Effector CD4-positive, alpha-beta T cell (primary cell): ENCODE measurements at regions not wholly inside any gene's neighbourhood (a gene's known extent, or its start where the extent isn't known, plus 50 kb on each side); places are given as distances from the start of the nearest gene placed in this dataset.

Source experiments
- DNase-seq: peaks from one replicate; pipeline ENCODE4 v3.0.0-alpha.2; 2020

- DNase-seq: no peak
These were observed 209.0 kb downstream of the LTN1 start for GRCh38 chr21:28783641-28784185.

- DNase-seq: no peak
These were observed 210.9 kb downstream of the LTN1 start for GRCh38 chr21:28781602-28782276.

- DNase-seq: no peak
These were observed 212.8 kb downstream of the LTN1 start for GRCh38 chr21:28779914-28780313.

- no peak for DNase-seq
These were observed 216.4 kb downstream of the LTN1 start for GRCh38 chr21:28776251-28776650.

- DNase-seq: no peak
These were observed 217.6 kb downstream of the LTN1 start for GRCh38 chr21:28775071-28775470.

- DNase-seq: no peak
These were observed 219.6 kb downstream of the LTN1 start for GRCh38 chr21:28773036-28773435.

- DNase-seq: no peak
These were observed 220.7 kb downstream of the LTN1 start for GRCh38 chr21:28771790-28772501.

GRCh38 chr21:28770867-28771661, 221.6 kb downstream of the LTN1 start:
- no peak for DNase-seq

GRCh38 chr21:28769683-28770082, 223.0 kb downstream of the LTN1 start:
- DNase-seq: no peak

GRCh38 chr21:28768753-28769152, 223.9 kb downstream of the LTN1 start:
- DNase-seq: no peak

GRCh38 chr21:28767523-28767922, 225.2 kb downstream of the LTN1 start:
- no peak for DNase-seq

GRCh38 chr21:28763809-28764418, 228.8 kb downstream of the LTN1 start:
- DNase-seq: no peak

GRCh38 chr21:28762357-28762735, 230.3 kb downstream of the LTN1 start:
- DNase-seq: no peak

GRCh38 chr21:28761674-28762356, 230.9 kb downstream of the LTN1 start:
- no peak for DNase-seq

GRCh38 chr21:28758883-28759242, 233.8 kb downstream of the LTN1 start:
- DNase-seq: no peak

GRCh38 chr21:28758042-28758882, 234.4 kb downstream of the LTN1 start:
- DNase-seq: no peak

- DNase-seq: no peak
These were observed 237.8 kb downstream of the LTN1 start for GRCh38 chr21:28754862-28755261.

GRCh38 chr21:28754127-28754611, 238.5 kb downstream of the LTN1 start:
- DNase-seq: no peak

GRCh38 chr21:28752131-28752530, 240.5 kb downstream of the LTN1 start:
- no peak for DNase-seq

GRCh38 chr21:28751176-28751575, 241.5 kb downstream of the LTN1 start:
- DNase-seq: no peak

- DNase-seq: no peak
These were observed 242.1 kb downstream of the LTN1 start for GRCh38 chr21:28750565-28750964.
